BLaER1 treated with 17β-estradiol and CSF1 and Interleukin-3, amounts not matched to agents 10 nM and 100 nM (cell line): ENCODE measurements at regions not wholly inside any gene's neighbourhood (a gene's known extent, or its start where the extent isn't known, plus 50 kb on each side); places are given as distances from the start of the nearest gene placed in this dataset.
A peak's percentile ranks its signal among the peaks of the same experiment; 100 is the strongest.

Experiments used
- H3K27ac ChIP-seq, 11 experiments: shearing (Covaris generic); formaldehyde crosslinking; 2 replicates each; pipeline ENCODE4 v1.8.1; 2022
- H3K27me3 ChIP-seq, 11 experiments: shearing (Covaris generic); formaldehyde crosslinking; 2 replicates each; pipeline ENCODE4 v1.8.1; 2022
- H3K36me3 ChIP-seq, 11 experiments: shearing (Covaris generic); formaldehyde crosslinking; 2 replicates each; pipeline ENCODE4 v1.8.1; 2022
- H3K4me1 ChIP-seq, 10 experiments: shearing (Covaris generic); formaldehyde crosslinking; 2 replicates each; pipeline ENCODE4 v1.8.1; 2022
- H3K4me2 ChIP-seq, 11 experiments: shearing (Covaris generic); formaldehyde crosslinking; 2 replicates each; pipeline ENCODE4 v1.8.1; 2022
- H3K4me3 ChIP-seq, 10 experiments: shearing (Covaris generic); formaldehyde crosslinking; 2 replicates each; pipeline ENCODE4 v1.8.1; 2022
- H3K9ac ChIP-seq, 11 experiments: shearing (Covaris generic); formaldehyde crosslinking; 2 replicates each; pipeline ENCODE4 v1.8.1; 2022
- H3K9me3 ChIP-seq, 11 experiments: shearing (Covaris generic); formaldehyde crosslinking; replicated peaks in 1 of 11; 2 replicates each; pipeline ENCODE4 v1.8.1; 2022
- H4K20me1 ChIP-seq, 11 experiments: shearing (Covaris generic); formaldehyde crosslinking; 2 replicates each; pipeline ENCODE4 v1.8.1; 2022
- Cebpa-rat ChIP-seq, 11 experiments: shearing (Covaris generic); IDR thresholded peaks; 2 replicates each; pipeline ENCODE4 v1.8.1; 2022

DNA sequence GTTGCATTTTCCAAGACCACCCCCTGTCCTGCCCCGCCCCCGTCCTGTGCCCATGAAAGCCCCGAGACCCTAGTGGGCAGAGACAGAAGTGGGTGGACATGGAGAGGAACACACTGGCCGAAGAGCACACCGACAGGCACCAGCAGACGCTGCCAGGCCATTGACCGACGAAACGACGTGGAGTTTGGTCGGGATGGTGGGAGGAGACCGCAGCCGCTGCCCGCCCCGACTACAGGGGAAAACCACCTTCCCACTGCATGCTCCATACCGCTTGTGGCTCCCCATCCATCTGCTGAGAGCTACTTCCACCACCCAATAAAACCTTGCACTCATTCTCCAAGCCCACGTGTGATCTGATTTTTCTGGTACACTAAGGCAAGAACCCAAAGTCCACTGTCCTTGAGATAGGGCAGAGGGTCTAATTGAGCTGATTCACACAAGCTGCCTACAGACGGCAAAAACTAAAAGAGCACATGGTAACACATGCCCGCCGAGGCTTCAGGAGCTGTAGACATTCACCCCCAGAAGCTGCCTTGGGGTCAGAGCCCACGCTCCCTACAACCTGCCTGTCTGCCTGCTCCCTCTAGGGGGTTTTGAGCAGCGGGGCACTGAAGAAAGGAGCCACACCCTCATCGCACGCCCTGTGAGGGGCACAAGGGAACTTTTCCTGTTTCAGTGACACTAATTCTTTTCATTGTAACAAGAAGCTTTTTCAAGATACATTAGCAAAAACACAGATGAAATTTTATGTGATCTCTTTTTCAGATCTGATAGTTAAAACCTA is 81.2 kb upstream of the RAB3GAP2 start:
- H3K4me1 ChIP-seq: no peaks in the 10 kb centered on the region
- no peaks in the 10 kb centered on the region for H3K9me3 ChIP-seq
- no peak overlapping the region for H3K9ac ChIP-seq
- no peaks in the 10 kb centered on the region for H3K27me3 ChIP-seq
- H3K4me3 ChIP-seq: no peak overlapping the region
- no peaks in the 10 kb centered on the region for H4K20me1 ChIP-seq
- no peak overlapping the region for H3K4me2 ChIP-seq
- H3K27ac ChIP-seq: no peak overlapping the region
- no peaks in the 10 kb centered on the region for H3K36me3 ChIP-seq
- TF ChIP-seq Cebpa-rat (IDR thresholded peaks at IDR 0.05): no peak

GRCh38 chr1:220348211-220348610 is 76.0 kb upstream of the RAB3GAP2 start:
- Histone ChIP-seq H3K9me3 (no peaks in the 10 kb centered on the region), H3K4me1 (no peaks in the 10 kb centered on the region), H3K9ac (no peak overlapping the region), H3K36me3 (no peaks in the 10 kb centered on the region), H4K20me1 (no peaks in the 10 kb centered on the region), H3K27ac (no peak overlapping the region), H3K4me2 (no peak overlapping the region), H3K4me3 (no peak overlapping the region), H3K27me3 (no peaks in the 10 kb centered on the region)
- TF ChIP-seq Cebpa-rat (IDR thresholded peaks at IDR 0.05): no peak

DNA sequence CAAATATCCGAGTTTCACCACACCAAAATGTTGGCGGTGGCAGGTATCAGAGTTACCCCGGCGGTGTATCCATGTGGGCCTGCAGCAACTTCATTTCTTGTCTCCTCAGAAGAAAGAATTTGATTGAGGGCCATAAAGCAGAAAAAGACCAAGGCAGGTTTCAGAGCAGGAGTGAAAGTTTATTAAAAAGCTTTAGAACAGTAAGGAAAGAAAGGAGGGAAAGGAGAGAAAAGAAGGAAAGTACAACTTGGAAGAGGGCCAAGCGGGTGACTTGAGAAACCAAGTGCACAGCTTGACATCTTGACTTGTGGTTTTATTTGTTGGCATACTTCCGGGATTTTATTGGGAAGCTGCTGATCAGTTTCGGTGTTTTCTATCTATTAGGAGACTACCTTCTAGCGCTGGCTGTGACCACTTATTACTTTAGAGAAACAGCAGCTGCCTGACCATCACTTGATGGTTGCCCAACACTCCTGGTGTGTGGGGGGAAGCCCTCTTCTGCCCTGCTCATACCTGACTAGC is 75.5 kb upstream of the RAB3GAP2 start:
- Histone ChIP-seq H3K27ac (no peak overlapping the region), H3K9ac (no peak overlapping the region), H3K4me2 (no peak overlapping the region), H3K36me3 (no peaks in the 10 kb centered on the region), H3K27me3 (no peaks in the 10 kb centered on the region), H3K9me3 (no peaks in the 10 kb centered on the region), H3K4me3 (no peak overlapping the region), H3K4me1 (no peaks in the 10 kb centered on the region), H4K20me1 (no peaks in the 10 kb centered on the region)
- TF ChIP-seq Cebpa-rat (IDR thresholded peaks at IDR 0.05): no peak

- Histone ChIP-seq H3K9me3 (no peaks in the 10 kb centered on the region), H3K27ac (no peak overlapping the region), H3K4me3 (no peak overlapping the region), H3K4me2 (no peak overlapping the region), H3K27me3 (no peaks in the 10 kb centered on the region), H4K20me1 (no peaks in the 10 kb centered on the region), H3K9ac (no peak overlapping the region), H3K36me3 (no peaks in the 10 kb centered on the region), H3K4me1 (no peaks in the 10 kb centered on the region)
- TF ChIP-seq Cebpa-rat (IDR thresholded peaks at IDR 0.05): no peak
Observed at GRCh38 chr1:220344745-220345144, 72.5 kb upstream of the RAB3GAP2 start.

DNA sequence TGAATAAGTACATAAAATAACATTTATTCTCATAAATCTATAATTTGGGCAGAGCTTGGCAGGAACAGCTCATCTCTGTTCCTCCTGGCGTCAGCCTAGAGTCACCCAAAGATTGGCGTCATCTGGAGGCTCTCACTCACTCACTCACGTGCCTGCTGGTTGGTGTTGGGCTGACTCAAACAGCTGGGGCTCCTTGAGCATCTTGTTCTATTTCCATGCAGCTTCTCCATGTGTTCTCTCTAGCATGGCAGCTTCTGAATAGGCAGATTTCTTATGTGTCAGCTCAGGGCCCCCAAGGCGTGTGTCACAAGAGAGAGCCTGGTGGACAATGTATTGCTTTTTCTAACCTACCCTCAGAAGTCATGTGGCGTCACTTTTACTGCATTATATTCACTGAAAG is 70.6 kb upstream of the RAB3GAP2 start:
- no peak for TF ChIP-seq Cebpa-rat (IDR thresholded peaks at IDR 0.05)
- Histone ChIP-seq H4K20me1 (no peaks in the 10 kb centered on the region), H3K27ac (no peak overlapping the region)

DNA sequence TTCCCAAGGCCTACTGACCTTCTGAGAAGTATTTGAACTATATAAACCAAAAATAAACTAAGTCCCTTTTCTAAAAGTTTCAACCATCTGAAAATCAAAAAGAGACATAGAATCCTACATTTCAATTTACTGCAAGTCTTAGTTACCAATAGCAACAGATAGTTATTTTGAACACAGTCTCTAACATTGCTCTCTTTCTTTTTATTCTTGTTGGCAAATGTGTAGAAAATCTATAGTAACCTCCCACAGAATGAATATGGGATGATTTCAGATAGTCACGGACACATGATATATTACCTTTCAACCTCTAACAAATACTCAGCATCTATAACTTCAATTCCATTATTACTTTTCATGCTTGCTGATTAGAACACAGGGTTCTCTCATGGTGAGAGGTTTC is 68.9 kb upstream of the RAB3GAP2 start:
- no peak for TF ChIP-seq Cebpa-rat (IDR thresholded peaks at IDR 0.05)
- no peak overlapping the region for H3K27ac ChIP-seq
- H3K4me3 ChIP-seq: no peak overlapping the region

More for the DNA sequence above, 70.6 kb upstream of the RAB3GAP2 start:
- H3K9me3 ChIP-seq: no peaks in the 10 kb centered on the region
- no peak overlapping the region for H3K4me3 ChIP-seq
- no peaks in the 10 kb centered on the region for H3K27me3 ChIP-seq
- H3K36me3 ChIP-seq: no peaks in the 10 kb centered on the region
- no peaks in the 10 kb centered on the region for H3K4me1 ChIP-seq
- H3K9ac ChIP-seq: no peak overlapping the region
- no peak overlapping the region for H3K4me2 ChIP-seq

GRCh38 chr1:220339581-220339980 is 67.3 kb upstream of the RAB3GAP2 start:
- no peaks in the 10 kb centered on the region for H3K36me3 ChIP-seq
- no peak for TF ChIP-seq Cebpa-rat (IDR thresholded peaks at IDR 0.05)
- H3K4me3 ChIP-seq: no peak overlapping the region
- no peak overlapping the region for H3K9ac ChIP-seq
- H3K27me3 ChIP-seq: no peaks in the 10 kb centered on the region
- no peaks in the 10 kb centered on the region for H3K9me3 ChIP-seq
- no peak overlapping the region for H3K4me2 ChIP-seq
- no peak overlapping the region for H3K27ac ChIP-seq
- H3K4me1 ChIP-seq: peaks cover 0 to 12% (median 5%) of the 10 kb centered on the region in 10 experiments; a peak in 7 of 20 replicates
- H4K20me1 ChIP-seq: no peaks in the 10 kb centered on the region

More for the DNA sequence above, 68.9 kb upstream of the RAB3GAP2 start:
- H3K9ac ChIP-seq: no peak overlapping the region
- no peaks in the 10 kb centered on the region for H3K27me3 ChIP-seq
- no peak overlapping the region for H3K4me2 ChIP-seq
- no peaks in the 10 kb centered on the region for H4K20me1 ChIP-seq
- no peaks in the 10 kb centered on the region for H3K36me3 ChIP-seq
- H3K9me3 ChIP-seq: no peaks in the 10 kb centered on the region
- H3K4me1 ChIP-seq: peaks cover 0 to 9% (median 5%) of the 10 kb centered on the region in 10 experiments; a peak in 7 of 20 replicates

GRCh38 chr1:220338759-220339158 is 66.5 kb upstream of the RAB3GAP2 start:
- peaks cover 0 to 12% (median 5%) of the 10 kb centered on the region in 10 experiments; a peak in 7 of 20 replicates for H3K4me1 ChIP-seq
- no peaks in the 10 kb centered on the region for H3K36me3 ChIP-seq
- no peak for TF ChIP-seq Cebpa-rat (IDR thresholded peaks at IDR 0.05)
- H4K20me1 ChIP-seq: no peaks in the 10 kb centered on the region
- no peaks in the 10 kb centered on the region for H3K9me3 ChIP-seq
- H3K27me3 ChIP-seq: no peaks in the 10 kb centered on the region
- no peak overlapping the region for H3K4me3 ChIP-seq
- no peak overlapping the region for H3K27ac ChIP-seq
- no peak overlapping the region for H3K4me2 ChIP-seq
- H3K9ac ChIP-seq: no peak overlapping the region

DNA sequence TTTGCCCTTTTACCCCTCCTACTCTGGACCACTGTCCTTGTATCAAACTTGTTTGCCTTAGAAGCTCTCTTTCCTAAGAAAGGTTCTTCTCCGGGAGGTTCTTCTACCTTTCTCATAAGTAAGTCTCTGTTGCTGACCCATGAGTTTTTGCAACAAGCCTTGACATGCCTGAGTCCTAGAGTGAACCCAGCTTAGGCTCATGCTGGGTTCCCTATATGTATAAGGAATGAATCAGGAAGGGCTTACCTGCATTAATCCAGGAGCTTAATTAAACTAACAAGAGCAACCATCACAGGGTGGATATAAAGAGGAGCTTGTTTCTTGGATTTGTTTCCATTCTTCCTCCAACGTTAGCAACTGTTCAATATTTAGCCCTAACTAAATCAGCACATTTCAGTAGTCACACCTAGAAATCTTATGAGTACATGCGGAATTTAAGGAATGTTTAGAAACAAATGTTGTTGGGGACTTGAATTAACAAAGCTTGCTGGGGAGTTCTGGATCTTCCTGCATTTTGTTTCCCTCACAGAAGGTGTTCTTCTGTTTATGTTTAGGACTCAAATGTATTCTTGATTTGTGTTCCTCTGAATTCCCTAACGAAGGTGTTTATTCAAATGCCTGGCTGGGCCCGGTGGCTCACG is 64.3 kb upstream of the RAB3GAP2 start:
- Histone ChIP-seq H3K9ac (no peak overlapping the region), H3K4me1 (peaks cover 0 to 12% (median 5%) of the 10 kb centered on the region in 10 experiments; a peak in 7 of 20 replicates), H3K36me3 (no peaks in the 10 kb centered on the region), H3K4me2 (peak overlapping the region in 1 of 11 experiments; percentile 5; a peak in 1 of 22 replicates), H3K27ac (no peak overlapping the region), H3K27me3 (no peaks in the 10 kb centered on the region), H3K4me3 (no peak overlapping the region), H4K20me1 (no peaks in the 10 kb centered on the region), H3K9me3 (no peaks in the 10 kb centered on the region)
- TF ChIP-seq Cebpa-rat (IDR thresholded peaks at IDR 0.05): no peak
